HG03521 (cell line): ENCODE measurements at regions not wholly inside any gene's neighbourhood (a gene's known extent, or its start where the extent isn't known, plus 50 kb on each side); places are given as distances from the start of the nearest gene placed in this dataset.

Experiments used
- ATAC-seq: cut with Tn5 transposase; IDR thresholded peaks from one replicate; pipeline ENCODE4 v1.9.1; 2021; ENCODE audit warnings: mild to moderate bottlenecking, moderate library complexity; ENCODE audit not compliant: unreplicated experiment

- no peak for ATAC-seq
Observed at GRCh38 chr20:7828437-7828836, 111.8 kb downstream of the HAO1 start.

- no peak for ATAC-seq
Observed at GRCh38 chr20:7829031-7829430, 111.2 kb downstream of the HAO1 start.

- no peak for ATAC-seq
Observed at GRCh38 chr20:7829776-7830175, 110.5 kb downstream of the HAO1 start.
